H1 (cell line): ENCODE measurements at regions not wholly inside any gene's neighbourhood (a gene's known extent, or its start where the extent isn't known, plus 50 kb on each side); places are given as distances from the start of the nearest gene placed in this dataset.
"Not testable (repeated sequence)": the region's sequence is repeated elsewhere in the genome, so short reads cannot be mapped to it uniquely, and the experiment has no call there.

Experiments
- CTCF ChIA-PET: fragments of 300-600 bp; sonication (Branson Sonifier 250); formaldehyde crosslinking; loops from one replicate; lab custom pipeline; 2021; ENCODE audit not compliant: partially characterized antibody; lab: Charles Lee
- POLR2A ChIA-PET: fragments of 300-600 bp; sonication (Branson Sonifier 250); formaldehyde crosslinking; loops from one replicate; lab custom pipeline; 2021; ENCODE audit warnings: inconsistent platforms; ENCODE audit not compliant: partially characterized antibody; lab: Charles Lee
- DNase-seq, 2 experiments: peaks; one replicate each; pipeline versions ENCODE4 v3.0.0 to v3.0.0-alpha.2; 2010 to 2022; ENCODE audit warnings: low spot score in 2 of 2, low read depth in 1 of 2, mixed read lengths in 1 of 2
- FAIRE-seq: peaks from 2 replicates; lab custom pipeline; 2011; peaks lifted over from hg19 to GRCh38; lab: Jason Lieb, UNC
- H2AFZ ChIP-seq: 2 replicates; pipeline ENCODE4 v1.8.1; 2012; ENCODE audit warnings: low read length, inconsistent platforms
- H2AK5ac ChIP-seq: 2 replicates; pipeline ENCODE4 v1.6.1; 2013; ENCODE audit warnings: low read depth, low read length
- H2BK120ac ChIP-seq: replicated peaks from 2 replicates; pipeline ENCODE3; 2013; ENCODE audit warnings: low read depth, low read length, inconsistent platforms
- H2BK12ac ChIP-seq: 2 replicates; pipeline ENCODE4 v1.6.1; 2013; ENCODE audit warnings: low read depth, low read length
- H2BK15ac ChIP-seq: 2 replicates; pipeline ENCODE4 v1.6.1; 2013; ENCODE audit warnings: low read length
- H2BK20ac ChIP-seq: 2 replicates; pipeline ENCODE4 v1.6.1; 2013; ENCODE audit warnings: low read length
- H2BK5ac ChIP-seq: 2 replicates; pipeline ENCODE4 v1.6.1; 2013; ENCODE audit warnings: low read depth, low read length
- H3K14ac ChIP-seq: 2 replicates; pipeline ENCODE4 v1.6.1; 2013; ENCODE audit warnings: inconsistent platforms; ENCODE audit not compliant: insufficient read length
- H3K18ac ChIP-seq: 2 replicates; pipeline ENCODE4 v1.6.1; 2013; ENCODE audit warnings: low read length; ENCODE audit errors: extremely low read depth
- H3K23ac ChIP-seq: 2 replicates; pipeline ENCODE4 v1.6.1; 2013; ENCODE audit warnings: inconsistent platforms; ENCODE audit not compliant: insufficient read length
- H3K23me2 ChIP-seq: 2 replicates; pipeline ENCODE4 v1.6.1; 2013; ENCODE audit warnings: low read depth, low read length
- H3K27ac ChIP-seq: 2 replicates; pipeline ENCODE4 v1.6.1; 2011; ENCODE audit warnings: low read depth, low read length, inconsistent platforms
- H3K27me3 ChIP-seq, 4 experiments: replicated peaks in 1 of 4; 1 replicate in 1 of 4; 2 replicates in 3 of 4; pipeline versions ENCODE4 v1.6.1 to v1.8.1; 2011 to 2013; ENCODE audit warnings: low read length in 3 of 4, mild to moderate bottlenecking in 3 of 4, inconsistent platforms in 2 of 4, mixed read lengths in 2 of 4, moderate library complexity in 1 of 4; ENCODE audit not compliant: control insufficient read depth in 3 of 4, insufficient read depth in 3 of 4; ENCODE audit errors: extremely low read depth in 1 of 4
- H3K36me3 ChIP-seq, 4 experiments: 2 replicates each; pipeline versions ENCODE4 v1.6.1 to v1.8.1; 2011 to 2013; ENCODE audit warnings: mild to moderate bottlenecking in 4 of 4, low read length in 3 of 4, moderate library complexity in 2 of 4, control low read depth in 1 of 4, inconsistent platforms in 1 of 4; ENCODE audit not compliant: insufficient read depth in 4 of 4, control insufficient read depth in 2 of 4
- H3K4ac ChIP-seq: replicated peaks from 2 replicates; pipeline ENCODE3; 2013; ENCODE audit warnings: low read length, low read depth, mixed read lengths, inconsistent platforms; ENCODE audit not compliant: insufficient read length
- H3K4me1 ChIP-seq, 4 experiments: replicated peaks in 1 of 4; 1 replicate in 1 of 4; 2 replicates in 3 of 4; pipeline versions ENCODE4 v1.6.1 to v1.8.1; 2011 to 2013; ENCODE audit warnings: low read length in 3 of 4, inconsistent platforms in 2 of 4, mixed read lengths in 1 of 4; ENCODE audit not compliant: insufficient read depth in 4 of 4, control insufficient read depth in 3 of 4
- H3K4me2 ChIP-seq, 2 experiments: 2 replicates each; pipeline versions ENCODE4 v1.6.1 to v1.8.1; 2011 to 2013; ENCODE audit warnings: low read depth in 2 of 2, low read length in 2 of 2, control low read depth in 1 of 2, inconsistent platforms in 1 of 2, mild to moderate bottlenecking in 1 of 2; ENCODE audit not compliant: insufficient read depth in 1 of 2
- H3K4me3 ChIP-seq, 4 experiments: fragments of 200-600, 300-600 bp in 1 of 4; sonication (generic), shearing (Covaris generic), sonication (Bioruptor Twin) in 1 of 4; 2 replicates each; pipeline versions ENCODE4 v1.5.1 to v1.8.1; 2011 to 2016; ENCODE audit warnings: low read length in 4 of 4, low read depth in 3 of 4, control low read depth in 2 of 4, inconsistent platforms in 2 of 4, mild to moderate bottlenecking in 2 of 4, mixed read lengths in 1 of 4, moderate library complexity in 1 of 4; ENCODE audit not compliant: insufficient read depth in 2 of 4; ENCODE audit errors: extremely low read depth in 1 of 4
- H3K56ac ChIP-seq: replicated peaks from 2 replicates; pipeline ENCODE3; 2013; ENCODE audit warnings: low read depth, mild to moderate bottlenecking, mixed read lengths, low read length, inconsistent platforms; ENCODE audit not compliant: insufficient read length
- H3K79me1 ChIP-seq: 2 replicates; pipeline ENCODE4 v1.6.1; 2013; ENCODE audit warnings: low read depth, low read length, control low read depth
- H3K79me2 ChIP-seq, 2 experiments: 2 replicates each; pipeline versions ENCODE4 v1.6.1 to v1.8.1; 2012 to 2013; ENCODE audit warnings: low read length in 2 of 2, mild to moderate bottlenecking in 2 of 2, inconsistent platforms in 1 of 2; ENCODE audit not compliant: insufficient read depth in 2 of 2, control insufficient read depth in 1 of 2
- H3K9ac ChIP-seq, 4 experiments: replicated peaks in 1 of 4; 1 replicate in 1 of 4; 2 replicates in 3 of 4; pipeline versions ENCODE4 v1.6.1 to v1.8.1; 2011 to 2013; ENCODE audit warnings: low read depth in 3 of 4, low read length in 3 of 4, control low read depth in 2 of 4, mild to moderate bottlenecking in 2 of 4, moderate library complexity in 2 of 4, inconsistent platforms in 1 of 4; ENCODE audit errors: extremely low read depth in 1 of 4
- H3K9me3 ChIP-seq, 2 experiments: 2 replicates each; pipeline versions ENCODE4 v1.6.1 to v1.8.1; 2012 to 2013; ENCODE audit warnings: mild to moderate bottlenecking in 2 of 2, moderate library complexity in 2 of 2, control low read depth in 1 of 2, inconsistent platforms in 1 of 2, low read depth in 1 of 2, low read length in 1 of 2, mixed read lengths in 1 of 2; ENCODE audit not compliant: insufficient read depth in 2 of 2
- H4K20me1 ChIP-seq, 2 experiments: replicated peaks in 1 of 2; 2 replicates each; pipeline versions ENCODE3 to v1.8.1; 2011 to 2013; ENCODE audit warnings: inconsistent platforms in 2 of 2, low read length in 2 of 2, mild to moderate bottlenecking in 1 of 2; ENCODE audit not compliant: insufficient read depth in 2 of 2, control insufficient read depth in 1 of 2
- H4K5ac ChIP-seq: 2 replicates; pipeline ENCODE4 v1.6.1; 2013; ENCODE audit warnings: low read length, low read depth, mixed read lengths, inconsistent platforms; ENCODE audit not compliant: insufficient read length
- H4K8ac ChIP-seq: 2 replicates; pipeline ENCODE4 v1.8.0; 2013; ENCODE audit warnings: mild to moderate bottlenecking, moderate library complexity, low read length, inconsistent platforms; ENCODE audit not compliant: insufficient read depth; ENCODE audit errors: extremely low read depth
- H4K91ac ChIP-seq: replicated peaks from 2 replicates; pipeline ENCODE3; 2013; ENCODE audit warnings: low read length, mixed read lengths, inconsistent platforms; ENCODE audit not compliant: insufficient read length
- WGBS, 2 experiments: shearing (Covaris generic) in 1 of 2; methylation state at CpG; one replicate each; pipeline versions ENCODE4 v1.1.6 to v1.1.7; 2013 to 2015; ENCODE audit warnings: low lambda C conversion rate in 2 of 2, mixed read lengths in 2 of 2, inconsistent platforms in 1 of 2, low coverage in 1 of 2, missing lambda C conversion rate in 1 of 2; ENCODE audit not compliant: insufficient replicate concordance in 2 of 2, insufficient coverage in 1 of 2, insufficient read length in 1 of 2; ENCODE audit errors: extremely low coverage in 1 of 2, missing lambda C conversion rate in 1 of 2; 5-methylcytosine and 5-hydroxymethylcytosine counted together

DNA sequence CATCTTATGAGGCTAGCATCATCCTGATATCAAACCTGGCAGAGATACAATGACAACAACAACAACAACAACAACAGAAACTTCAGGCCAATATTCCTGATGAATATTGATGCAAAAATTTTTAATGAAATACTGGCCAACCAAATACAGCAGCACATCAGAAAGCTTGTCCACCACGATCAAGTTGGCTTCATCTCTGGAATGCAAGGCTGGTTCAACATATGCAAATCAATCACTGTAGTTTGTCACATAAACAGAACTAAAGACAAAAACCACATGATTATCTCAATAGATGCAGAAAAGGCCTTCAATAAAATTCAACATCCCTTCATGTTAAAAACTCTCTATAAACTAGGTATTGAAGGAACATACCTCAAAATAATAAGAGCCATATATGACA lies 397.3 kb downstream of the RAP2B start:
- H3K79me1 ChIP-seq, H3K14ac ChIP-seq, FAIRE-seq: not testable (repeated sequence)

More for the DNA sequence above, 397.3 kb downstream of the RAP2B start:
- H3K56ac ChIP-seq, H4K8ac ChIP-seq, H3K36me3 ChIP-seq, H4K20me1 ChIP-seq, H2AK5ac ChIP-seq, H2BK5ac ChIP-seq, H3K9ac ChIP-seq, H3K4me2 ChIP-seq, H2AFZ ChIP-seq, DNase-seq, H4K5ac ChIP-seq, H3K18ac ChIP-seq, H3K4me3 ChIP-seq, H3K4me1 ChIP-seq, H3K4ac ChIP-seq, H3K23ac ChIP-seq, H2BK120ac ChIP-seq, H2BK15ac ChIP-seq, POLR2A ChIA-PET, H3K27ac ChIP-seq, H2BK20ac ChIP-seq, CTCF ChIA-PET, H3K79me2 ChIP-seq, H3K23me2 ChIP-seq, H3K27me3 ChIP-seq, H4K91ac ChIP-seq, H2BK12ac ChIP-seq: not testable (repeated sequence)
- WGBS, 2 experiments = 92% methylated on average over 1 of the region's 1 CpG; no CpG with 5 or more reads in 1 of the 2 experiments
- peaks cover 13 to 16% of the 10 kb centered on the region in 2 experiments for H3K9me3 ChIP-seq
